HEK293 (cell line): ENCODE measurements at regions not wholly inside any gene's neighbourhood (a gene's known extent, or its start where the extent isn't known, plus 50 kb on each side); places are given as distances from the start of the nearest gene placed in this dataset.

ENCODE experiments used
- CTCF ChIA-PET: fragments of 350-600 bp; formaldehyde crosslinking; extraction: SDS; loops from one replicate; lab custom pipeline; 2021; ENCODE audit warnings: antibody characterized with exemption; lab: Yijun Ruan, JAX
- POLR2A ChIA-PET: fragments of 300-600 bp; formaldehyde crosslinking; extraction: SDS; loops from one replicate; lab custom pipeline; 2020; ENCODE audit warnings: antibody characterized with exemption, inconsistent platforms; lab: Yijun Ruan, JAX
- H3K27ac ChIP-seq: fragments of 200-500 bp; sonication (Bioruptor generic); 2 replicates; pipeline ENCODE4 v1.5.1; 2014; ENCODE audit warnings: low read depth, low read length, control low read depth, inconsistent platforms; ENCODE audit errors: extremely low read depth
- H3K36me3 ChIP-seq, 2 experiments: fragments of 200-500 bp in 1 of 2; sonication (Bioruptor generic) in 1 of 2; 1 replicate in 1 of 2; 2 replicates in 1 of 2; pipeline ENCODE4 v1.5.1; 2014 to 2017; ENCODE audit warnings: inconsistent platforms in 2 of 2, low read length in 2 of 2; ENCODE audit not compliant: control insufficient read depth in 2 of 2, insufficient read depth in 1 of 2
- H3K4me1 ChIP-seq: fragments of 200-500 bp; sonication (Bioruptor generic); 2 replicates; pipeline ENCODE4 v1.5.1; 2014; ENCODE audit warnings: mild to moderate bottlenecking, low read length, inconsistent platforms; ENCODE audit not compliant: control insufficient read depth, insufficient read depth
- H3K4me3 ChIP-seq: 2 replicates; pipeline ENCODE4 v1.5.1; 2011; ENCODE audit warnings: low read depth, mild to moderate bottlenecking, control low read depth, low read length, moderate library complexity
- H3K9me3 ChIP-seq: fragments of 200-500 bp; sonication (Bioruptor generic); 2 replicates; pipeline ENCODE4 v1.5.1; 2014; ENCODE audit warnings: low read depth, low read length, inconsistent platforms; ENCODE audit not compliant: control insufficient read depth, insufficient read depth
- GLI2 ChIP-seq: fragments of 450-650 bp; formaldehyde crosslinking; IDR thresholded peaks from 2 replicates; pipeline ENCODE4; 2017; ENCODE audit warnings: missing biosample characterization, missing genetic modification characterization, low read depth, borderline replicate concordance
- GLI4 ChIP-seq: fragments of 450-650 bp; formaldehyde crosslinking; IDR thresholded peaks from 2 replicates; pipeline ENCODE4 v1.5.1; 2016; ENCODE audit warnings: missing biosample characterization, missing genetic modification characterization
- GLIS1 ChIP-seq: fragments of 450-650 bp; formaldehyde crosslinking; IDR thresholded peaks from 2 replicates; pipeline ENCODE4 v1.5.1; 2016; ENCODE audit warnings: missing biosample characterization, missing genetic modification characterization
- KLF7 ChIP-seq: fragments of 450-650 bp; formaldehyde crosslinking; IDR thresholded peaks from 2 replicates; pipeline ENCODE4 v1.5.1; 2016; ENCODE audit warnings: missing biosample characterization, missing genetic modification characterization, borderline replicate concordance
- SCRT2 ChIP-seq: fragments of 450-650 bp; formaldehyde crosslinking; IDR thresholded peaks from 2 replicates; pipeline ENCODE4 v1.5.1; 2016; ENCODE audit warnings: missing biosample characterization, missing genetic modification characterization
- ZFP37 ChIP-seq: fragments of 450-650 bp; formaldehyde crosslinking; IDR thresholded peaks from 2 replicates; pipeline ENCODE4 v1.5.1; 2016; ENCODE audit warnings: missing biosample characterization, missing genetic modification characterization
- ZNF10 ChIP-seq: fragments of 450-650 bp; formaldehyde crosslinking; IDR thresholded peaks from 2 replicates; pipeline ENCODE4 v1.5.1; 2017; ENCODE audit warnings: missing biosample characterization, missing genetic modification characterization
- ZNF132 ChIP-seq: fragments of 450-650 bp; formaldehyde crosslinking; IDR thresholded peaks from 2 replicates; pipeline ENCODE4 v1.5.1; 2017; ENCODE audit warnings: missing biosample characterization, missing genetic modification characterization, borderline replicate concordance
- ZNF16 ChIP-seq: fragments of 450-650 bp; formaldehyde crosslinking; IDR thresholded peaks from 2 replicates; pipeline ENCODE4 v1.5.1; 2016; ENCODE audit warnings: low read depth, missing biosample characterization, missing genetic modification characterization
- ZNF184 ChIP-seq: fragments of 450-650 bp; IDR thresholded peaks from 2 replicates; pipeline ENCODE4 v1.5.1; 2018; ENCODE audit warnings: missing biosample characterization, mild to moderate bottlenecking, missing genetic modification characterization
- ZNF214 ChIP-seq: fragments of 450-650 bp; formaldehyde crosslinking; IDR thresholded peaks from 2 replicates; pipeline ENCODE4 v1.5.1; 2017; ENCODE audit warnings: missing biosample characterization, mild to moderate bottlenecking, missing genetic modification characterization, borderline replicate concordance
- ZNF274 ChIP-seq, 2 experiments: fragments of 200-500 bp in 1 of 2; fragments of 450-650 bp in 1 of 2; sonication (Bioruptor generic) in 1 of 2; formaldehyde crosslinking in 1 of 2; IDR thresholded peaks; 2 replicates each; pipeline versions ENCODE4 v1.5.1 to v1.6.1; 2014 to 2016; ENCODE audit warnings: borderline replicate concordance in 1 of 2, inconsistent platforms in 1 of 2, low read length in 1 of 2, missing biosample characterization in 1 of 2, missing genetic modification characterization in 1 of 2
- ZNF292 ChIP-seq: fragments of 450-650 bp; formaldehyde crosslinking; IDR thresholded peaks from 2 replicates; pipeline ENCODE4 v1.5.1; 2016; ENCODE audit warnings: low read depth, missing biosample characterization, missing genetic modification characterization, borderline replicate concordance
- ZNF398 ChIP-seq: fragments of 450-650 bp; formaldehyde crosslinking; IDR thresholded peaks from 2 replicates; pipeline ENCODE4 v1.5.1; 2017; ENCODE audit warnings: missing biosample characterization, missing genetic modification characterization
- ZNF416 ChIP-seq: fragments of 450-650 bp; formaldehyde crosslinking; IDR thresholded peaks from 2 replicates; pipeline ENCODE4 v1.5.1; 2016; ENCODE audit warnings: missing biosample characterization, missing genetic modification characterization
- ZNF530 ChIP-seq: fragments of 450-650 bp; formaldehyde crosslinking; IDR thresholded peaks from 2 replicates; pipeline ENCODE4 v1.5.1; 2016; ENCODE audit warnings: low read depth, missing biosample characterization, missing genetic modification characterization
- ZNF704 ChIP-seq: fragments of 450-650 bp; formaldehyde crosslinking; IDR thresholded peaks from 2 replicates; pipeline ENCODE4 v1.5.1; 2016; ENCODE audit warnings: missing biosample characterization, missing genetic modification characterization
- TF ChIP-seq, protein P1 (sequence below): fragments of 450-650 bp; formaldehyde crosslinking; IDR thresholded peaks from 2 replicates; pipeline ENCODE4 v1.5.1; 2016; ENCODE audit warnings: missing biosample characterization, missing genetic modification characterization
- TF ChIP-seq, protein P2 (sequence below): fragments of 450-650 bp; formaldehyde crosslinking; IDR thresholded peaks from 2 replicates; pipeline ENCODE4 v1.5.1; 2016; ENCODE audit warnings: missing biosample characterization, missing genetic modification characterization
- TF ChIP-seq, protein P3 (sequence below): fragments of 450-650 bp; formaldehyde crosslinking; IDR thresholded peaks from 2 replicates; pipeline ENCODE4 v1.5.1; 2016; ENCODE audit warnings: missing biosample characterization, missing genetic modification characterization

DNA sequence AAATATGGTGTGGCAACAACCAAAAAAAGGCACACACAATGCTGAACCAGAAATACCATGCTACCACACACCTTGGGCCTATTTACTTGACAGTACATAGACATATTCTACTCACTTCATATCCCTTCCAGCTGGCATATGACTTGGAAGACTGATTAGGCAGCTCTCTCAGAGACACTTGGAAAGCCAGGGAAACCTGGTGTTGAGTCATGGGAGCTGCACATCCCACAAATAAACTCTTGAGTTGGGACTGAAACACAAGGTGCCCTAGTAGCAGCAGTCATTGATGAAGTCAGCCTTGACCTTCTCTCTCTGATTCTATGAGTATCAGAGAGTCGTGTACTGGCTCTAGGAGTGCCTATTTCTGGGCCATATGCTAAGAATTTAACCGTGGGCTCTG, 776.6 kb upstream of the LCORL start:
- Histone ChIP-seq H3K36me3 (no peaks in the 10 kb centered on the region), H3K9me3 (no peaks in the 10 kb centered on the region), H3K27ac (no peak overlapping the region), H3K4me1 (no peaks in the 10 kb centered on the region), H3K4me3 (no peak overlapping the region)
- no peak for TF ChIP-seq GLIS1 (tag by site-specific recombination)
- TF ChIP-seq, protein P1, sequence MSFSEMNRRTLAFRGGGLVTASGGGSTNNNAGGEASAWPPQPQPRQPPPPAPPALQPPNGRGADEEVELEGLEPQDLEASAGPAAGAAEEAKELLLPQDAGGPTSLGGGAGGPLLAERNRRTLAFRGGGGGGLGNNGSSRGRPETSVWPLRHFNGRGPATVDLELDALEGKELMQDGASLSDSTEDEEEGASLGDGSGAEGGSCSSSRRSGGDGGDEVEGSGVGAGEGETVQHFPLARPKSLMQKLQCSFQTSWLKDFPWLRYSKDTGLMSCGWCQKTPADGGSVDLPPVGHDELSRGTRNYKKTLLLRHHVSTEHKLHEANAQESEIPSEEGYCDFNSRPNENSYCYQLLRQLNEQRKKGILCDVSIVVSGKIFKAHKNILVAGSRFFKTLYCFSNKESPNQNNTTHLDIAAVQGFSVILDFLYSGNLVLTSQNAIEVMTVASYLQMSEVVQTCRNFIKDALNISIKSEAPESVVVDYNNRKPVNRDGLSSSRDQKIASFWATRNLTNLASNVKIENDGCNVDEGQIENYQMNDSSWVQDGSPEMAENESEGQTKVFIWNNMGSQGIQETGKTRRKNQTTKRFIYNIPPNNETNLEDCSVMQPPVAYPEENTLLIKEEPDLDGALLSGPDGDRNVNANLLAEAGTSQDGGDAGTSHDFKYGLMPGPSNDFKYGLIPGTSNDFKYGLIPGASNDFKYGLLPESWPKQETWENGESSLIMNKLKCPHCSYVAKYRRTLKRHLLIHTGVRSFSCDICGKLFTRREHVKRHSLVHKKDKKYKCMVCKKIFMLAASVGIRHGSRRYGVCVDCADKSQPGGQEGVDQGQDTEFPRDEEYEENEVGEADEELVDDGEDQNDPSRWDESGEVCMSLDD (tag by site-specific recombination), result no peak
- TF ChIP-seq, protein P2, sequence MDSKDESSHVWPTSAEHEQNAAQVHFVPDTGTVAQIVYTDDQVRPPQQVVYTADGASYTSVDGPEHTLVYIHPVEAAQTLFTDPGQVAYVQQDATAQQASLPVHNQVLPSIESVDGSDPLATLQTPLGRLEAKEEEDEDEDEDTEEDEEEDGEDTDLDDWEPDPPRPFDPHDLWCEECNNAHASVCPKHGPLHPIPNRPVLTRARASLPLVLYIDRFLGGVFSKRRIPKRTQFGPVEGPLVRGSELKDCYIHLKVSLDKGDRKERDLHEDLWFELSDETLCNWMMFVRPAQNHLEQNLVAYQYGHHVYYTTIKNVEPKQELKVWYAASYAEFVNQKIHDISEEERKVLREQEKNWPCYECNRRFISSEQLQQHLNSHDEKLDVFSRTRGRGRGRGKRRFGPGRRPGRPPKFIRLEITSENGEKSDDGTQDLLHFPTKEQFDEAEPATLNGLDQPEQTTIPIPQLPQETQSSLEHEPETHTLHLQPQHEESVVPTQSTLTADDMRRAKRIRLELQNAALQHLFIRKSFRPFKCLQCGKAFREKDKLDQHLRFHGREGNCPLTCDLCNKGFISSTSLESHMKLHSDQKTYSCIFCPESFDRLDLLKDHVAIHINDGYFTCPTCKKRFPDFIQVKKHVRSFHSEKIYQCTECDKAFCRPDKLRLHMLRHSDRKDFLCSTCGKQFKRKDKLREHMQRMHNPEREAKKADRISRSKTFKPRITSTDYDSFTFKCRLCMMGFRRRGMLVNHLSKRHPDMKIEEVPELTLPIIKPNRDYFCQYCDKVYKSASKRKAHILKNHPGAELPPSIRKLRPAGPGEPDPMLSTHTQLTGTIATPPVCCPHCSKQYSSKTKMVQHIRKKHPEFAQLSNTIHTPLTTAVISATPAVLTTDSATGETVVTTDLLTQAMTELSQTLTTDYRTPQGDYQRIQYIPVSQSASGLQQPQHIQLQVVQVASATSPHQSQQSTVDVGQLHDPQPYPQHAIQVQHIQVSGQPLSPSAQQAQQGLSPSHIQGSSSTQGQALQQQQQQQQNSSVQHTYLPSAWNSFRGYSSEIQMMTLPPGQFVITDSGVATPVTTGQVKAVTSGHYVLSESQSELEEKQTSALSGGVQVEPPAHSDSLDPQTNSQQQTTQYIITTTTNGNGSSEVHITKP (tag by site-specific recombination), result no peak
- TF ChIP-seq ZNF398 (tag by site-specific recombination), result no peak
- no peak for TF ChIP-seq KLF7 (tag by site-specific recombination)
- TF ChIP-seq ZNF274 (IDR thresholded peaks at IDR 0.05; ENCODE audit: low read length), result no peak
- no peak for TF ChIP-seq ZNF274 (tag by site-specific recombination; IDR thresholded peaks at IDR 0.05; ENCODE audit: borderline replicate concordance)
- no peak for TF ChIP-seq ZNF16 (tag by site-specific recombination)
- no peak for TF ChIP-seq ZNF530 (tag by site-specific recombination)
- no peak for TF ChIP-seq ZNF10
- TF ChIP-seq ZNF704 (tag by site-specific recombination), result no peak
- TF ChIP-seq ZFP37 (tag by site-specific recombination), result no peak
- TF ChIP-seq, protein P3, sequence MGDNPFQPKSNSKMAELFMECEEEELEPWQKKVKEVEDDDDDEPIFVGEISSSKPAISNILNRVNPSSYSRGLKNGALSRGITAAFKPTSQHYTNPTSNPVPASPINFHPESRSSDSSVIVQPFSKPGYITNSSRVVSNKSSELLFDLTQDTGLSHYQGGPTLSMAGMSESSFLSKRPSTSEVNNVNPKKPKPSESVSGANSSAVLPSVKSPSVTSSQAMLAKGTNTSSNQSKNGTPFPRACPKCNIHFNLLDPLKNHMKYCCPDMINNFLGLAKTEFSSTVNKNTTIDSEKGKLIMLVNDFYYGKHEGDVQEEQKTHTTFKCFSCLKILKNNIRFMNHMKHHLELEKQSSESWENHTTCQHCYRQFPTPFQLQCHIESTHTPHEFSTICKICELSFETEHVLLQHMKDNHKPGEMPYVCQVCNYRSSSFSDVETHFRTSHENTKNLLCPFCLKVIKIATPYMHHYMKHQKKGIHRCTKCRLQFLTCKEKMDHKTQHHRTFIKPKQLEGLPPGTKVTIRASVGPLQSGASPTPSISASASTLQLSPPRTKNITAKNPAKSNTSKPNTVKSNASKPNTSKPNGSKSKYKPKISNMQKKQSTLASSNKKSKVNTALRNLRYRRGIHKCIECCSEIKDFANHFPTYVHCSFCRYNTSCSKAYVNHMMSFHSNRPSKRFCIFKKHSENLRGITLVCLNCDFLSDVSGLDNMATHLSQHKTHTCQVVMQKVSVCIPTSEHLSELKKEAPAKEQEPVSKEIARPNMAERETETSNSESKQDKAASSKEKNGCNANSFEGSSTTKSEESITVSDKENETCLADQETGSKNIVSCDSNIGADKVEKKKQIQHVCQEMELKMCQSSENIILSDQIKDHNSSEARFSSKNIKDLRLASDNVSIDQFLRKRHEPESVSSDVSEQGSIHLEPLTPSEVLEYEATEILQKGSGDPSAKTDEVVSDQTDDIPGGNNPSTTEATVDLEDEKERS (tag by site-specific recombination), result no peak
- TF ChIP-seq ZNF132 (tag by site-specific recombination), result no peak
- no peak for TF ChIP-seq ZNF184 (tag by site-specific recombination)
- TF ChIP-seq ZNF214 (tag by site-specific recombination), result no peak
- TF ChIP-seq ZNF292 (tag by site-specific recombination), result no peak
- TF ChIP-seq GLI2 (tag by site-specific recombination), result no peak
- TF ChIP-seq SCRT2 (tag by site-specific recombination), result no peak
- no peak for TF ChIP-seq ZNF416 (tag by site-specific recombination)
- no peak for TF ChIP-seq GLI4 (tag by site-specific recombination)
- CTCF ChIA-PET, result no interaction called here
- POLR2A ChIA-PET, result no interaction called here
